ENCODE measurements at regions not wholly inside any gene's neighbourhood (a gene's known extent, or its start where the extent isn't known, plus 50 kb on each side); places are given as distances from the start of the nearest gene placed in this dataset.

- no peak for DNase-seq
- Histone ChIP-seq H3K27me3 (no peaks in the 10 kb centered on the region), H3K4me1 (no peaks in the 10 kb centered on the region), H3K36me3 (no peaks in the 10 kb centered on the region), H3K9me3 (no peaks in the 10 kb centered on the region), H3K4me3 (no peak overlapping the region), H3K27ac (no peak overlapping the region)
- TF ChIP-seq, protein P1, sequence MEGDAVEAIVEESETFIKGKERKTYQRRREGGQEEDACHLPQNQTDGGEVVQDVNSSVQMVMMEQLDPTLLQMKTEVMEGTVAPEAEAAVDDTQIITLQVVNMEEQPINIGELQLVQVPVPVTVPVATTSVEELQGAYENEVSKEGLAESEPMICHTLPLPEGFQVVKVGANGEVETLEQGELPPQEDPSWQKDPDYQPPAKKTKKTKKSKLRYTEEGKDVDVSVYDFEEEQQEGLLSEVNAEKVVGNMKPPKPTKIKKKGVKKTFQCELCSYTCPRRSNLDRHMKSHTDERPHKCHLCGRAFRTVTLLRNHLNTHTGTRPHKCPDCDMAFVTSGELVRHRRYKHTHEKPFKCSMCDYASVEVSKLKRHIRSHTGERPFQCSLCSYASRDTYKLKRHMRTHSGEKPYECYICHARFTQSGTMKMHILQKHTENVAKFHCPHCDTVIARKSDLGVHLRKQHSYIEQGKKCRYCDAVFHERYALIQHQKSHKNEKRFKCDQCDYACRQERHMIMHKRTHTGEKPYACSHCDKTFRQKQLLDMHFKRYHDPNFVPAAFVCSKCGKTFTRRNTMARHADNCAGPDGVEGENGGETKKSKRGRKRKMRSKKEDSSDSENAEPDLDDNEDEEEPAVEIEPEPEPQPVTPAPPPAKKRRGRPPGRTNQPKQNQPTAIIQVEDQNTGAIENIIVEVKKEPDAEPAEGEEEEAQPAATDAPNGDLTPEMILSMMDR (IDR thresholded peaks at IDR 0.05): no peak
- no peak for TF ChIP-seq POLR2A (IDR thresholded peaks at IDR 0.05)
- intact Hi-C loops (cut with DNase I): no loop called here
- no peak for ATAC-seq
- WGBS (ENCODE audit: insufficient coverage, low coverage, low lambda C conversion rate, missing lambda C conversion rate): 81% methylated on average over 2 of the region's 4 CpGs
These were observed 91.4 kb upstream of the TTC29 start for GRCh38 chr4:147037069-147037468.

DNA sequence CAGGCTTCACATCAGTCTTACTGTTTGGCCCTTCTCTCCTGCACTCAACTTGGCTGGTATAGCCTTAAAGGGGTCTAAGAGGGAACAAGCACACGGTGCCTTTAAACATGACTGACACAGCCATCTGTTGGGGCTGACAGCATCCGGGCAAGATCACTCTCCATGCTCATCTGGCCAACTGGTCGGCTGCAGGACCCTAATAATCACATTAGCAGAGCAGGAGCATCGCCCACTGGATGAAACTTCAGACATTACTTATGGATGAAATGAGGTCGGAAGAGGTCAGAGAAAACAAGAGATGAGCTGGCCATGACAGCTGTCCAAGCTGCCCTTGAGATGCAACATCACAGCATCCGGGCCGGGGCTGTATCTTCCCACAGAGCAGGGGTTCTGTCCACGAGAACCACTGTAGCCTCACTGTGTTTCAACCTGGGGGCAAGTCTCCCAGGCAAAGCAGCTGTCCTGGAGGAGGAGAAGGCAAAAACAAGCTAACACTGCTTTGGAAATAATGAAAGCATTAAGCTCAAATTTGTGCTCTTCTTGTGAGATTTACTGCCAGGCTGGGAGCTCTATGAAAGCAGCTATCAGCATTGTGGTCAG lies 94.4 kb upstream of the TTC29 start:
- ATAC-seq (no peak), DNase-seq (no peak)
- Histone ChIP-seq H3K27ac (no peak overlapping the region), H3K27me3 (no peaks in the 10 kb centered on the region), H3K9me3 (no peaks in the 10 kb centered on the region), H3K36me3 (no peaks in the 10 kb centered on the region), H3K4me1 (no peaks in the 10 kb centered on the region), H3K4me3 (no peak overlapping the region)
- intact Hi-C loops (cut with DNase I): no loop called here
- TF ChIP-seq, protein P1 (IDR thresholded peaks at IDR 0.05): no peak
- no peak for TF ChIP-seq POLR2A (IDR thresholded peaks at IDR 0.05)
- 41% methylated on average over 8 of the region's 8 CpGs for WGBS (ENCODE audit: insufficient coverage, low coverage, low lambda C conversion rate, missing lambda C conversion rate)

GRCh38 chr4:147040874-147041273 lies 95.2 kb upstream of the TTC29 start:
- Histone ChIP-seq H3K36me3 (no peaks in the 10 kb centered on the region), H3K4me1 (no peaks in the 10 kb centered on the region), H3K9me3 (no peaks in the 10 kb centered on the region), H3K4me3 (no peak overlapping the region), H3K27ac (no peak overlapping the region), H3K27me3 (no peaks in the 10 kb centered on the region)
- ATAC-seq (no peak), DNase-seq (no peak)
- intact Hi-C loops (cut with DNase I): no loop called here
- TF ChIP-seq, protein P1 (IDR thresholded peaks at IDR 0.05): no peak
- no peak for TF ChIP-seq POLR2A (IDR thresholded peaks at IDR 0.05)
- WGBS (ENCODE audit: insufficient coverage, low coverage, low lambda C conversion rate, missing lambda C conversion rate): 79% methylated on average over 3 of the region's 3 CpGs

- Histone ChIP-seq H3K27ac (no peak overlapping the region), H3K9me3 (no peaks in the 10 kb centered on the region), H3K27me3 (no peaks in the 10 kb centered on the region), H3K36me3 (no peaks in the 10 kb centered on the region), H3K4me3 (no peak overlapping the region), H3K4me1 (no peaks in the 10 kb centered on the region)
- intact Hi-C loops (cut with DNase I): no loop called here
- ATAC-seq: no peak
- TF ChIP-seq, protein P1 (IDR thresholded peaks at IDR 0.05): no peak
- no peak for TF ChIP-seq POLR2A (IDR thresholded peaks at IDR 0.05)
- 34% methylated on average over 4 of the region's 4 CpGs for WGBS (ENCODE audit: insufficient coverage, low coverage, low lambda C conversion rate, missing lambda C conversion rate)
- DNase-seq: no peak
These were observed 95.7 kb upstream of the TTC29 start for GRCh38 chr4:147041376-147041775.

- Histone ChIP-seq H3K4me1 (no peaks in the 10 kb centered on the region), H3K27ac (no peak overlapping the region), H3K36me3 (no peaks in the 10 kb centered on the region), H3K9me3 (no peaks in the 10 kb centered on the region), H3K27me3 (no peaks in the 10 kb centered on the region), H3K4me3 (no peak overlapping the region)
- WGBS (ENCODE audit: insufficient coverage, low coverage, low lambda C conversion rate, missing lambda C conversion rate): 50% methylated on average over 1 of the region's 1 CpG
- DNase-seq (no peak), ATAC-seq (no peak)
- intact Hi-C loops (cut with DNase I): no loop called here
- TF ChIP-seq, protein P1 (IDR thresholded peaks at IDR 0.05): no peak
- no peak for TF ChIP-seq POLR2A (IDR thresholded peaks at IDR 0.05)
These were observed 96.4 kb upstream of the TTC29 start for GRCh38 chr4:147042046-147042445.
